Activated CD4-positive, alpha-beta T cell treated with anti-CD3 and anti-CD28 coated beads for 36 hours (primary cell): ENCODE measurements at regions not wholly inside any gene's neighbourhood (a gene's known extent, or its start where the extent isn't known, plus 50 kb on each side); places are given as distances from the start of the nearest gene placed in this dataset.
"Not testable (repeated sequence)": the region's sequence is repeated elsewhere in the genome, so short reads cannot be mapped to it uniquely, and the experiment has no call there.

Experiments used
- ATAC-seq: fragments of 200-7000 bp; cut with Tn5 transposase; one replicate; pipeline ENCODE4 v1.10.0; 2021; ENCODE audit warnings: mild to moderate bottlenecking, moderate library complexity
- CTCF ChIA-PET: fragments of 350-600 bp; sonication (Branson Sonifier 250); formaldehyde crosslinking; loops from one replicate; lab custom pipeline; 2021; ENCODE audit warnings: antibody characterized with exemption; lab: Charles Lee
- POLR2A ChIA-PET: fragments of 350-600 bp; sonication (Branson Sonifier 250); formaldehyde crosslinking; loops from one replicate; lab custom pipeline; 2021; ENCODE audit warnings: antibody characterized with exemption, inconsistent platforms; lab: Charles Lee
- DNase-seq: peaks from one replicate; pipeline ENCODE4 v3.0.0-alpha.2; 2020
- H3K27ac Mint-ChIP-seq: one replicate; pipeline ENCODE4 v1.8.0; 2021; ENCODE audit warnings: mixed read lengths
- H3K27me3 Mint-ChIP-seq: one replicate; pipeline ENCODE4 v1.8.0; 2021; ENCODE audit warnings: mixed read lengths
- H3K36me3 Mint-ChIP-seq: one replicate; pipeline ENCODE4 v1.8.0; 2021; ENCODE audit warnings: low read depth, mixed read lengths
- H3K4me1 Mint-ChIP-seq: one replicate; pipeline ENCODE4 v1.8.0; 2021; ENCODE audit warnings: mixed read lengths
- H3K4me3 Mint-ChIP-seq: one replicate; pipeline ENCODE4 v1.8.0; 2021; ENCODE audit warnings: mild to moderate bottlenecking, moderate library complexity, mixed read lengths
- H3K9me3 Mint-ChIP-seq: one replicate; pipeline ENCODE4 v1.8.0; 2021; ENCODE audit warnings: low read depth, mixed read lengths
- intact Hi-C, 2 experiments: fragments of 100-400 bp; cut with DNase I in 1 of 2; cut with micrococcal nuclease in 1 of 2; formaldehyde crosslinking; loops; one replicate each; pipeline versions ENCODE4 v1.14.2 to v1.15.1; 2022 to 2024; cut with DNase I, micrococcal nuclease

DNA sequence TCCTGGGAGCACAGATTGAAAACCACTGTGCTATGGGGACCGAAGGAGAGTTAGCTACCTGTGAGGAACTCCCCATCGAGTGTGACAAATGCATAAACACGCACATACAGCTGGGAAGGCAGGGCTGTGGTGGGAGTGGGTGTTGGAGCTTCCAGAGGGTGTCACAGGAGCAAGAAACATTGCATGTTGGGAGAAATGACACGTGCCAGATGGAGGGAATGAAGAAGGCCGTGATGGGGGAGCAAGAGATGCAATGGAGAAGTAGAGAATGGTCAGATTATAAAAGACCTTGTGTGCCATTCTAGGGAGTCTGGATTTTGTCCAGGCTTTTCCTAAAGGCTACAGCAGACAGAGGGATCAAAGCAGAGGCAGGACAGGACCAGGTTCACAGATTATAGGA is 91.1 kb upstream of the NDUFV2 start:
- H3K36me3 Mint-ChIP-seq, result no peaks in the 10 kb centered on the region
- no peaks in the 10 kb centered on the region for H3K9me3 Mint-ChIP-seq
- no peaks in the 10 kb centered on the region for H3K4me1 Mint-ChIP-seq
- DNase-seq (no peak), ATAC-seq (no peak)
- intact Hi-C loops, result no loop called here
- POLR2A ChIA-PET, result no interaction called here
- H3K27me3 Mint-ChIP-seq, result peaks cover 5% of the 10 kb centered on the region
- CTCF ChIA-PET, result no interaction called here
- no peak overlapping the region for H3K4me3 Mint-ChIP-seq
- no peak overlapping the region for H3K27ac Mint-ChIP-seq

DNA sequence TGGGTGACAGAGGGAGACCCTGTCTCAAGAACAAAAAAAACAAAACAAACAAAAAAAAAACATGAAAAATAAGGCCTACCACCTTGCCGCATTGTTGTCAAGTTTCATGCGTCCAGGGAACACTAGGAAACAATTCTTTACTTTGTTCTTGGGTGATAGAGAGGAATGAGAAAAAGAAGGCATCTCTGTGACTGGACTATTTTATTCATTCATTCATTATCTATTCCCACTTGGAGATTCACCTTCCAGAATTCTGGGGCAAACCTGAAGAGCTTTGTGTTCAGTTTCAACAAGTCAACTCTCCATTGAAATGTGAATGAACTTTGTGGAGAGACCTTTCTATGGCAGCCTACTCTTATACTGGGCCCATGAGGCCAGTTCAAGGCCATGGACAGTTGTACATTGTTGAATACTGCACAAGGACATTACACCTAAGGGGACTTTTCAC is 88.5 kb upstream of the NDUFV2 start:
- intact Hi-C loops, result no loop called here
- ChIA-PET POLR2A (no interaction called here), CTCF (interaction anchor here (0.6 kb wide), 1 partner anchor 562 kb away, joined by 3 read pairs; no protein-coding TSS in a partner anchor)
- H3K4me1 Mint-ChIP-seq, result peaks cover 14% of the 10 kb centered on the region
- no peaks in the 10 kb centered on the region for H3K36me3 Mint-ChIP-seq
- no peak for ATAC-seq
- peaks cover 3% of the 10 kb centered on the region for H3K27me3 Mint-ChIP-seq
- no peak overlapping the region for H3K27ac Mint-ChIP-seq
- DNase-seq, result no peak
- no peak overlapping the region for H3K4me3 Mint-ChIP-seq
- H3K9me3 Mint-ChIP-seq, result no peaks in the 10 kb centered on the region

- Mint-ChIP-seq H3K4me1 (peaks cover 14% of the 10 kb centered on the region), H3K27me3 (no peaks in the 10 kb centered on the region), H3K4me3 (no peak overlapping the region), H3K36me3 (no peaks in the 10 kb centered on the region), H3K27ac (no peak overlapping the region), H3K9me3 (no peaks in the 10 kb centered on the region)
- DNase-seq, result no peak
- no peak for ATAC-seq
- ChIA-PET POLR2A (no interaction called here), CTCF (interaction anchor here (1.2 kb wide), 1 partner anchor 67 kb away, joined by 4 read pairs; no protein-coding TSS in a partner anchor)
- intact Hi-C loops, result loop anchor here in 1 of 2 experiments (2.0 kb wide), 1 partner anchor 121 kb away; the partner anchor contains the start of gene ANKRD12
These were observed 86.8 kb upstream of the NDUFV2 start for GRCh38 chr18:9015689-9016088.

GRCh38 chr18:9016633-9017166 is 85.8 kb upstream of the NDUFV2 start:
- POLR2A ChIA-PET, result no interaction called here
- DNase-seq, result no peak
- H3K27me3 Mint-ChIP-seq, result no peaks in the 10 kb centered on the region
- CTCF ChIA-PET, result interaction anchor here (0.6 to 1.0 kb wide), 3 partner anchors 34 to 269 kb away, joined by 3 to 4 read pairs (median 3); no protein-coding TSS in a partner anchor
- peaks cover 14% of the 10 kb centered on the region for H3K4me1 Mint-ChIP-seq
- H3K4me3 Mint-ChIP-seq, result no peak overlapping the region
- H3K36me3 Mint-ChIP-seq, result no peaks in the 10 kb centered on the region
- H3K27ac Mint-ChIP-seq, result no peak overlapping the region
- ATAC-seq, result no peak
- intact Hi-C loops, result loop anchor here in 1 of 2 experiments (1.0 to 2.0 kb wide), 3 partner anchors 120 to 459 kb away; partner anchors contain the start of genes ANKRD12, RALBP1 and TWSG1
- no peaks in the 10 kb centered on the region for H3K9me3 Mint-ChIP-seq

GRCh38 chr18:9017167-9017904 is 85.2 kb upstream of the NDUFV2 start:
- Mint-ChIP-seq H3K36me3 (no peaks in the 10 kb centered on the region), H3K27ac (peak overlapping the region; percentile 72), H3K4me1 (peaks cover 14% of the 10 kb centered on the region), H3K4me3 (peak overlapping the region; percentile 42), H3K27me3 (no peaks in the 10 kb centered on the region), H3K9me3 (no peaks in the 10 kb centered on the region)
- intact Hi-C loops, result loop anchor here in 1 of 2 experiments (1.0 to 2.0 kb wide), 3 partner anchors 119 to 458 kb away; partner anchors contain the start of genes ANKRD12, RALBP1 and TWSG1
- DNase-seq (peak; percentile 92), ATAC-seq (peak; percentile 100)
- POLR2A ChIA-PET, result no interaction called here
- CTCF ChIA-PET, result interaction anchor here (0.6 to 1.0 kb wide), 4 partner anchors 35 to 426 kb away, joined by 3 to 4 read pairs (median 3); no protein-coding TSS in a partner anchor

DNA sequence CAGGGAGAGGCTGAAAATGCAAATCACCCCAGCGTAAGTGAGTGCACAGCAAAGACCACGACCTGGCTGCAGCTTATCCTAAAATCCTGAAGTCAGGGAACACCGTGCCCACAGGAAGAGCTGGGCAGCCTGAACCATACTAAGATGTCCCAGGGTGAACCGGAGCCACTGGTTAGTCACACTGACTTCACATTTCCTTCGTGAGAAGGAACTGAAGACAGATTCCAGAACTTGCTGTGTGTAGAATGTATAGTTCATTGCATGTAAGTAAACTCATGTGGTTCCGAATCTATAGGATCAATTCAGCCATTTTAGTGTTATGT is 84.6 kb upstream of the NDUFV2 start:
- CTCF ChIA-PET, result no interaction called here
- Mint-ChIP-seq H3K9me3 (no peaks in the 10 kb centered on the region), H3K27ac (no peak overlapping the region), H3K4me3 (no peak overlapping the region), H3K4me1 (peaks cover 14% of the 10 kb centered on the region), H3K36me3 (no peaks in the 10 kb centered on the region), H3K27me3 (no peaks in the 10 kb centered on the region)
- POLR2A ChIA-PET, result no interaction called here
- ATAC-seq (no peak), DNase-seq (no peak)
- intact Hi-C loops, result loop anchor here in 1 of 2 experiments (1.0 to 2.0 kb wide), 3 partner anchors 119 to 457 kb away; partner anchors contain the start of genes ANKRD12, RALBP1 and TWSG1

DNA sequence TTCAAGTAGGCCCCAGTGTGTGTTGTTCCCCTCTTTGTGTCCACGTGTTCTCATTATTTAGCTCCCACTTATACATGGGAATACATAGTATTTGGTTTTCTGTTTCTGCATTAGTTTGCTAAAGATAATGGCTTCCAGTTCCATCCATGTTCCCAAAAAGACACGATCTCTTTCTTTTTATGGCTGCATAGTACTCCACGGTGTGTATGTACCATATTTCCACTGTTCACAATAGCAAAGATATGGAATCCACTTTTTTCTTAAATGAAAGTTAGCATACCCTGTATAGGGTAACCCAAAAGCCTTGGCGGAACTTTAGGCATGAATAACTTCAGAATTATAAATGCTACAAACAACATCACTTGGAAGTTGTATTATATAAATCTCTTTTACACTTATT is 83.4 kb upstream of the NDUFV2 start:
- ChIA-PET CTCF (no interaction called here), POLR2A (no interaction called here)
- H3K9me3 Mint-ChIP-seq, result no peaks in the 10 kb centered on the region
- DNase-seq (no peak), ATAC-seq (no peak)
- H3K36me3 Mint-ChIP-seq, result no peaks in the 10 kb centered on the region
- no peak overlapping the region for H3K4me3 Mint-ChIP-seq
- no peaks in the 10 kb centered on the region for H3K27me3 Mint-ChIP-seq
- intact Hi-C loops, result no loop called here
- no peak overlapping the region for H3K27ac Mint-ChIP-seq
- H3K4me1 Mint-ChIP-seq, result peaks cover 14% of the 10 kb centered on the region

DNA sequence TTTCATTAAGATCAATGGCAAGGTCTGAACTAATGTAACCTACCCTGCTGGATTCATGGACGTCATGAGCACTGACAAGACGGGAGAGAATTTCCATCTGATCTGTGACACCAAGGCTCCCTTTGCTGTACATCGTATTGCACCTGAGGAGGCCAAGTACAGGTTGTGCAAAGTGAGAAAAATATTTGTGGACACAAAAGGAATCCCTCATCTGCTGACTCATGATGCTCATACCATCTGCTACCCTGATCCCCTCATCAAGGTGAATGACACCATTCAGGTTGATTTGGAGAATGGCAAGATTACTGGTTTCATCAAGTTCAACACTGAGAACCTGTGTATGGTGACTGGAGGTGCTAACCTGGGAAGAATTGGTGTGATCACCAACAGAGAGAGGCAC is 82.3 kb upstream of the NDUFV2 start:
- ATAC-seq, result no peak
- CTCF ChIA-PET, result interaction anchor here (1.2 kb wide), 1 partner anchor 33 kb away, joined by 3 read pairs; no protein-coding TSS in a partner anchor
- no peaks in the 10 kb centered on the region for H3K9me3 Mint-ChIP-seq
- H3K4me1 Mint-ChIP-seq, result peaks cover 14% of the 10 kb centered on the region
- H3K27ac Mint-ChIP-seq, result no peak overlapping the region
- H3K4me3 Mint-ChIP-seq, result no peak overlapping the region
- no peak for DNase-seq
- POLR2A ChIA-PET, result no interaction called here
- H3K36me3 Mint-ChIP-seq, result no peaks in the 10 kb centered on the region
- H3K27me3 Mint-ChIP-seq, result peaks cover 3% of the 10 kb centered on the region
- intact Hi-C loops, result no loop called here

- Mint-ChIP-seq H3K4me3 (no peak overlapping the region), H3K36me3 (no peaks in the 10 kb centered on the region), H3K9me3 (no peaks in the 10 kb centered on the region), H3K4me1 (peaks cover 14% of the 10 kb centered on the region), H3K27me3 (peaks cover 3% of the 10 kb centered on the region), H3K27ac (no peak overlapping the region)
- ChIA-PET CTCF (interaction anchor here (1.2 kb wide), 1 partner anchor 32 kb away, joined by 3 read pairs; no protein-coding TSS in a partner anchor), POLR2A (no interaction called here)
- intact Hi-C loops, result no loop called here
- no peak for ATAC-seq
- DNase-seq, result no peak
These were observed 81.0 kb upstream of the NDUFV2 start for GRCh38 chr18:9021458-9021857.

DNA sequence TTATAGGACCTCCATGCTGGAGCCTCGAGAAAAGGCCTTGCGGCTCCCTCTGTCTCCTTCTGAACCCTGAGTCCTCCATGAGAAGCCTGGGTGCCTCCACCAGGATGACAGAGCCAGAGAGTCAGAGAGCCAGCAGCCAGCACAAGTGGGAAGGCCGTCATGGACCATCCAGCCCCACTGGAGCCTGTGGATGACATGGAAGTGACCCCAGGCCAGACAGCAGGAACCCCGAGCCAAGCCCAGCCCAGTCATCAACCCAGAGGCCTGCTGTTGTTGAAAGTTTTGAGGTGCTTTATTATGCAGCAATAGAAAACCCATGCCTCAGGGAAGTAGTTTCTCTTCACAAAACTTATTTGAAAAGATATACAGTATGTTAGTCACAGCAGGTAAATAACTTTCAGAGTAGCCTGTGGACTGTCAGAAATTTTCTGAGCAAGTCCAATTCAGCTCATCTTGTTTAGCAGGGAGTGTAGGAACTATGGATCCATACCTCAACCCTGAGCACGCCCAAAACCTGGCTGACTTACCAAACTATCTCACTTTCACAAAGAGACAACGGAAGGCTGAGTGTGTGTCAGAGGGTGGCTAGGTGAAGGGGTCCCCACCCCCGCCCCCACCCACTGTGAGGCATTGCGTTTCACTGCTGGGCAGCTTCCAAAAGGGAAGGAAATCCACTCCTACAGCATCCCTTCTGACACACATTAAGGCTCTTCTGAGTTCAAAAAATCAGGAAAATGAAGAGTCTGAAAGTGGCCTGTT is 79.9 kb upstream of the NDUFV2 start:
- CTCF ChIA-PET, result interaction anchor here (1.1 kb wide), 1 partner anchor 31 kb away, joined by 5 read pairs; no protein-coding TSS in a partner anchor
- Mint-ChIP-seq H3K27me3 (peaks cover 5% of the 10 kb centered on the region), H3K4me1 (peaks cover 5% of the 10 kb centered on the region), H3K4me3 (no peak overlapping the region), H3K9me3 (no peaks in the 10 kb centered on the region), H3K27ac (no peak overlapping the region), H3K36me3 (no peaks in the 10 kb centered on the region)
- ATAC-seq (no peak), DNase-seq (no peak)
- intact Hi-C loops, result no loop called here
- POLR2A ChIA-PET, result no interaction called here

DNA sequence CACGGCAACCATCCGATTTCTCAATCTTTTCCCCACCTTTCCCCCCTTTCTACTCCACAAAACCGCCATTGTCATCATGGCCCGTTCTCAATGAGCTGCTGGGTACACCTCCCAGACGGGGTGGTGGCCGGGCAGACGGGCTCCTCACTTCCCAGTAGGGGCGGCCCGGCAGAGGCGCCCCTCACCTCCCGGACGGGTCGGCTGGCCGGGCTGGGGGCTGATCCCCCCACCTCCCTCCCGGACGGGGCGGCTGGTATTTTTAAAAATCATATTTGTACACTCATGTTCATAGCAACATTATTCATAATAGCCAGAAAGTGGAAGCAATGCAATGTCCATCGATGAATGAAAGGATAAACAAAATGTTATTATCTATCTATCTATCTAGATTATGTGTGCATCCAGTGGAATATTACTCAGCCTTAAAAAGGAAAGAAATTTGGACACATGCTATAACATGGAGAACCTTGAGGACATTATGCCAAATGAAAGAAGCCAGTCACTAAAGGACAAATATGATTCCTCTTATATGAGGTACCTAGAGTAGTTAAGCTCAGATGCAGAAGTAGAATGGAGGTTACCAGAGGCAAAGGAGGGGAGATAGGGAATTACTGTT is 78.4 kb upstream of the NDUFV2 start:
- DNase-seq, POLR2A ChIA-PET, CTCF ChIA-PET, H3K4me1 Mint-ChIP-seq, ATAC-seq, H3K27me3 Mint-ChIP-seq, H3K4me3 Mint-ChIP-seq, H3K27ac Mint-ChIP-seq, H3K9me3 Mint-ChIP-seq, H3K36me3 Mint-ChIP-seq, intact Hi-C loops: not testable (repeated sequence)
